Inferior parietal cortex (tissue), 1 donor: ENCODE measurements at regions not wholly inside any gene's neighbourhood (a gene's known extent, or its start where the extent isn't known, plus 50 kb on each side); places are given as distances from the start of the nearest gene placed in this dataset.

ENCODE experiments used
- DNase-seq: peaks from one replicate; pipeline ENCODE4 v3.0.0-alpha.2; 2016; ENCODE audit errors: extremely low spot score

- no peak for DNase-seq
Measured at GRCh38 chr4:71241501-71242288, 97.1 kb upstream of the SLC4A4 start.

- no peak for DNase-seq
Measured at GRCh38 chr4:71243091-71243833, 95.6 kb upstream of the SLC4A4 start.

DNA sequence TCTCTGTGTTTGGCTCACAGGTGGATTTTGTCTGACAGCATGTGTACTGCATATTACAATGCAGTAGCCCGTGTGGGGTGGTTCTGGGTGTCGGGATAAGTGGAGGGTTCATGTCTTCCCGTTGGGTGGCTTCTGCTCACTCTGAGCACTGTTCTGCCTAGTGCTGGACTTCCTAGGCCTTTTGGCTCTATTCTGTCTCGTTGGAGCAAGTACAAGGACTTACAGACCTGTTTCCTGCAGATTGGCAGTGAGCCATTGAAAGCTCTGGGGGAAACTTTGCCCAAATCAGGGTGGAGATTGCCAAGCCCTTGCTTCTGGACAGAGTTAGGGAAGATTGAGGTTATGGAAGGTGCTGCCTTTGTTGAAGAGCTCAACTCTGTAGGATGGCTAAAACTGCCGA is 91.1 kb upstream of the SLC4A4 start:
- no peak for DNase-seq

DNA sequence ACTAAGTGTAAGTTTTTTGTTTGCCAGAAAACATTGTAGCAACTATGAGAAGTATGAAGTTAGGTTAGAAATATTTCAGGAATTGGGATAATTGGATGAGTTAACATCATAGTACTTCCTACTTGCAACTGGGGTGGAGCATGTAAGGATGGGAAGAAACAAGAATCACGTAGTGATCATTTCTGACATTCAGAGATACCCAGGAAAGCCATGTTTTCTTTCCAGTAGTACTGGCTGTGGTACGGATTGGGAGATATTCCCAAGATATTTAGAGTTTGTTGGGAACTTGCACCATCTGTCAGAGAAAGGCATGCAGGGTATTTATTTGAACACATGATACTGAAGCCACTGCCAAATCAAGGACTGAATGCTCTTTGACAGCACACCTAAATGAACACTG is 87.6 kb upstream of the SLC4A4 start:
- no peak for DNase-seq

DNA sequence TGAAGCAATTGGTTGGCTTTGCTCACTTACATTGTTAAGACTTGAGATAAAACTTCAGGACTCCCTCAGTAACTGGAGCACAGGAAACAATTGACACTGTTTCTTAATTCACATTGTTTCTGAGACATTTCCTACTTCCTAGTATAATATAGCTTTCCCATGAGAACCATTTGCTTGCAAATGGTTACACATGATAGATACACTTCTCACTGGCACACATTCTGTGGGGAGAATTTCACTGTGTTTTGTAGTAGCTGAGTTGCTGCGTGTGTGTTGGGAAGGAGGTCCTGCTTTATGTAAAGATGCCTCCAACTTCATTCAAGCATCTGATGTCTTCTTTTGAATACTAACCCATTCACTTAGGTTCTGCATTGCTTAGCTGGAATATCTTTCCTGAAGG is 85.3 kb upstream of the SLC4A4 start:
- no peak for DNase-seq

DNA sequence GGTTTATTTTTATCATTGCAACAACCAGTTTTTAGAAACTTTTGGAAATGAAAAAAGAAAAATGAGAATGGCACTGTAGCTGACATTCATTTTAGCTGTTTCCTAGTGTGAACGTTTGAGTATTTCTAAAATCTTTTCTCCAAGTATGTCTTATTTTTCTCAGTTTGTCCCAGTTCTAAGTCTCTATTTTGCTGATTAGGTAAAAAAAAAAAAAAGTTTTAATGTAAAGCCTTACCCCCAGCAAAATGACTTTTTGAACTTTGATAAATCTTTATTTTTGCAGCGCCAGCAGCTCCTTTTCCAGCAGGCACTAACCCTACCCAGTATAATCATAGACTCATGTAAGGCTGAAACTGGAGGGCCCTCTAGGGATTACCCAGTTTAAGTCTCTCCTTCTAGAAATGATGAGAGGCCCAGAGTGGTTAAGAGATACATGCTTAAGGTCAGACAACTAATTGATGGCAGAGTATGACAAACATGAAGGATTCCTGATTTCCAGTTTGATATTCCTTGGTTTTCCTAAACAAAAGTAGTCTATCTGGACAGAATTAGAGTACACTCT is 84.3 kb upstream of the SLC4A4 start:
- DNase-seq: no peak

DNA sequence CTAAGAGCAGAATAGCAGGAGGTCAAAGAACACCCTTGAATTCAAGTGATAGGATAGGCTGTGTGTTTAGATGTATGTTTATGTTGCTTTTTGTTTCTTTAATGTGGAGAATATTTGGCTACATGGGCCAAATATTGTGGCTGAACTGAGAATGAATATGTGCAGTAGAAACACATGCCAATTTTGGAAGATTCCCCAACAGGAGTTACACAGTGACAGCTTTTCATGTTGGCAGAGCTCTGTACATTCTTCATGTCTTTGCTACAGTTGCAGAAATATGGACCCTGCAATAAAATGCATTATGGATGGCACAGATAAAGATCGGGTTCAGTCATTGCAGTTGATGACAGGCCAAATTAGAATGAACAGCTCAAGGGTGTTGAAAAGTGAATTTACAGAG is 82.8 kb upstream of the SLC4A4 start:
- DNase-seq: no peak

- DNase-seq: no peak
Measured at GRCh38 chr4:71257761-71258160, 81.1 kb upstream of the SLC4A4 start.

GRCh38 chr4:71258323-71258722 is 80.5 kb upstream of the SLC4A4 start:
- no peak for DNase-seq

GRCh38 chr4:71259280-71259679 is 79.5 kb upstream of the SLC4A4 start:
- DNase-seq: no peak

DNA sequence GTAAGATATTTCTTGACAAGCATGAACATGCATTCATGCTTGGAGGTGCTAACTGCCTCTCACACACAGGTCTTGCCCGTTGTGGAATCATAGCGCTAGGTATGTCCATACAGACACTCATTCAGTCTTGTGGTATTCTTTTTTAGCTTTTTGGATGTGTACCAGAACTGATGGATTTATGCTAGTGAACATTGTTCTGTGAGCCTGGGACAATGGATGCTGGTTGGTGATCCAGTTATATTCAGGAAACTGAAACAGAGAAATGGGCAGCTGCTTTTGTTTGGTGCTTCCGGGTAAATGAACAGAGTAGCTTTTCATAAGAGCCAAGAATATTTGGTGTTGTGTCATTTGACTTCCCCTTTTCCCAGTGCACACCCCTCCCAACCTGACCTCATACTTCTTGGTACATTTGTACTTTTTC is 78.9 kb upstream of the SLC4A4 start:
- DNase-seq: peak; percentile 70

DNA sequence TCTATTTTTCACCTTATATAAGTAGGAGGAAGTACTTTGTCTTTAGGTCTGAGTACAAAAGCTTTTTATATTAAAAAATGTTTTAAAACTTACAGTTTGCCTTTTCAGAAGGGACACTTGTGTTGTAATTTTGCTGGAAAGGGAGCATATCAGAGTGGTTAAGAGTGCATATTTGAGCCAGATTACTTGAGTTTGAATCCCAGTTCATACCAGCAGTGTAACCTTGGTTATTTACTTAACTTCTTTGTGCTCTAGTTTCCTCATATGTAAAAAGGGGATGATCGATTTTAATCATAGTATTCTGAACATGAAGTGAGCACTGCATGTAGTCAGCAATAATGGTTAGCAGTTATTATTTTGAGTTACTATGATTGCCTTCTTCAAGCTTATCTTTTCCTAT is 78.3 kb upstream of the SLC4A4 start:
- DNase-seq: no peak

GRCh38 chr4:71261001-71261400 is 77.8 kb upstream of the SLC4A4 start:
- no peak for DNase-seq

GRCh38 chr4:71261633-71262121 is 77.1 kb upstream of the SLC4A4 start:
- DNase-seq: no peak

DNA sequence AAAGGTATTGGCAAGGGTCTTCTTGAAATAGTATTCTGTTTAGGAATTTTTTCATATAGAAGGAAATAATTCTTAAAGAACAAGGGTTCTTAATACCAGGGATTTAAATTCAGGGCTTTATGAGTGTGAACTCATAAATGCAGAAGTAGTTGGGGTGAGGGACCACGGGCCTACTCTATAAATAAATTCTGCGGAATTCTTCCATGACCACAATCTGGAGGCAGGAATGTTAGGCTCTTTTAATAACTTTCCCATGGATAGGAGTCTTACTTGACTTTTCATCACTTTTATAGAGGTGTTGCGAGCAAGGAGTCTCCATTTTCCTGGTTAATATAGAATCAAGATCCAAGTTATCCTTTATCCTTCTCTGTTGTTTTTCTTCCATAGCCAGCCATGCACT is 76.7 kb upstream of the SLC4A4 start:
- no peak for DNase-seq

- no peak for DNase-seq
Measured at GRCh38 chr4:71266090-71266794, 72.6 kb upstream of the SLC4A4 start.

GRCh38 chr4:71267244-71267643 is 71.6 kb upstream of the SLC4A4 start:
- DNase-seq: no peak

DNA sequence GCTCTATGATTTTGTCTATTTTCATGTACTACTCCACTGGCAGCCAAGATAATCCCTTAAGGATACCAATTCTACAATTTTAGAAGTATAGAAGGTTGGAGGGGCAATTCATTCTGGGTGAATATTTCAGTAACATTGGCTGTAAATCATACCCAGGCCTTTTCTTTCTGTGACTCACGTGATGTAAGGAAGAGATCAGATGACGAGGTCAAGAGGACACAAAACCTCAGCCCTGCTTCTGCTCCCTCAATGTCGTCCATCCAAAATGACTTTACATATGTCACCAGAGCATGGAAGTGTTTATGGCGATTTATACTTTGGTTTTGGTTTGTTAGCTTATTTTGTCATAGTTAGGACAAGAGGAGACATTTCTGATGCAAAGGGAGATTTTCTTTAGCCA is 70.7 kb upstream of the SLC4A4 start:
- DNase-seq: no peak

- DNase-seq: no peak
Measured at GRCh38 chr4:71269233-71269632, 69.6 kb upstream of the SLC4A4 start.

- DNase-seq: no peak
Measured at GRCh38 chr4:71270901-71271300, 67.9 kb upstream of the SLC4A4 start.

DNA sequence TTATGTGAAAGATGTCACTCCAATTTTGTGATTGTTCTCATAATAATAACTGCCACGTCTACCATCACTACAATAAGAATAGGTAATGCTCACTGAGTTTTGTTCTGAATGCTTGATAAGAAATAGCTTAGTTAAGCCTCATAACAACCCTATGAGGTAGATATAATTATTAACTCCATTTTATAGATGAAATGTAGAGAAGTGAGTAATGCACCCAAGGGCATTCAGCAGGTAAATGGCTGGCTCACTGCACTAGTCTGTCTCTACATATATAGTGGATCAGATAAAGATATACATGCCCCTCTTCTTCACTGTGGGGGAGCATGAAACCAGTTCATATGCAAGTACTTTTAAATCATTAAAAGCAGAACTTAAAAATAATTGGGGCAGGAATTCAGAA is 65.8 kb upstream of the SLC4A4 start:
- no peak for DNase-seq

DNA sequence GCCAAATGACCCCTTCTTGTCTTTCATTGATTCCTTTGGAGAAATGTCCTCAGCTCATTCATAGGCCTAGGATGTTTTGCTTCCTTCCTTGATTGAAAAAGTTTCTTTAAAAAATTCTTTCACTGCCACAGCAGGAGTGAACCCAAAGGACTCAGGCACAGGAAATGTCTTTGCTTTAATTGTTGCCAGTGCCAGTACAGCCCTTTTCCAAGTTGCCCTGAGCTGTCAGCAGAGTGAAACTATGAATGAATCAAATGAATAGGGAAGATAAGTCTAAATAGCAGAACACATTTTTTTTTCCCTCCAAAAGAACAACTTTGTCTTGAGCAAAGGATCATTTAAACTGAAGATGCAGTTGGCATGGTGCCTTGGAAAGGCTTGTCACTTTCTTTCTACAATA is 63.8 kb upstream of the SLC4A4 start:
- no peak for DNase-seq
